Hindlimb muscle (tissue), 1 donor: ENCODE measurements at regions not wholly inside any gene's neighbourhood (a gene's known extent, or its start where the extent isn't known, plus 50 kb on each side); places are given as distances from the start of the nearest gene placed in this dataset.

ENCODE experiments used
- DNase-seq: peaks from one replicate; pipeline ENCODE4 v3.0.0-alpha.2; 2013

- DNase-seq = no peak
These were observed 489.4 kb downstream of the PRELID2 start for GRCh38 chr5:145345511-145346287.

- DNase-seq = no peak
These were observed 493.3 kb downstream of the PRELID2 start for GRCh38 chr5:145341842-145342241.

GRCh38 chr5:145340099-145340498, 495.0 kb downstream of the PRELID2 start:
- no peak for DNase-seq

- DNase-seq = no peak
These were observed 510.2 kb downstream of the PRELID2 start for GRCh38 chr5:145324767-145325479.

- no peak for DNase-seq
These were observed 511.0 kb downstream of the PRELID2 start for GRCh38 chr5:145324101-145324500.

GRCh38 chr5:145316282-145316681, 518.9 kb downstream of the PRELID2 start:
- no peak for DNase-seq

DNA sequence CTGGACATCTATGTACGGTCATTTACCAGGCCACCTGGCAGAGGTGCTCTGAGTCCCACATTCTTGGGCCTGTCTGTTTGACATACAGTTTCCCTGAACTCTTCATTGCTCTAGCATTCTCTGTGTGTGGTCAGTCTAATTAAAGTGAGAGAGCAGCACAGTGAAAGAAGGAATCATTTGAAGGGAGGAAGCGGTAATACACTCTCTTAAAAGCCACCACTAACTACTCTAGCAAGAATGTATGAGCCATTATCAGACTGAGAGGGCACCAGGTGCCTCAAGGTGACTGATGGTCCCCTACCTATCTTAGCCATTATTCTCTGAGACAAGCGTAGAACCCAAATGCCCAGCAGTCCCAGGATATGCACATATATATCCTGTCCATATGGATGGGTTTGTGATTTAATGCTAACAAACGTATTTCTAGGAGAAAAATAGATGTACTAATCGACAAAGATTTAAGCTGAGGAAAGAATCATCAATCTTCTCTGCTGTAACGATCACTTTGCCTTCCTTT, 527.2 kb downstream of the PRELID2 start:
- DNase-seq = no peak

DNA sequence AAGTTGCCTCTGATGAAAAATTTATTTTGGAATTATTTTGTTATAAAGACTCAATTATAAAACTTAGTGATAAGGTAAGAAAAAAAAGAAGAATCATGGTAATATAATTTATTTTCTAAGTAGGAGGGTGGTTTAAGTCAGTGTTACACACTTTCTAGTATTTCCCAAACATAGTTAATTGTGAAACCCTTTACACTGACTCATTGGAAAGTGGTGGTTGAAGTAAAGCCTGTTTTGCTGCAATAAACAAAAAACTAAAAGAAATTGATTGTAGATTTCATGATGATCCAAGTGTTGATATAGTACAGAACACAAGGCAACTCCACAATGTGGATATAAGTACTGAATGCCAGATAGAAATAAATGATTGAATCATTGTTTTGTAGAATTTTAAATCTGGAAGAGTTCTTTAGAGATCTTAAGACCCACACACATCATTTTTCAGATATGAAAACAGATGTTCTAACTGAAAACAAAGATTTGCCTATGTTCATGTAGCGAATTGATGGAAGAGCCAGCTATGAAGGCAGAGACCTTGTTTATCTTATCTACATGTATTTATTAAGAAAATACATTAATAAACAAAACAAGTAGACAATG, 539.8 kb downstream of the PRELID2 start:
- no peak for DNase-seq

DNA sequence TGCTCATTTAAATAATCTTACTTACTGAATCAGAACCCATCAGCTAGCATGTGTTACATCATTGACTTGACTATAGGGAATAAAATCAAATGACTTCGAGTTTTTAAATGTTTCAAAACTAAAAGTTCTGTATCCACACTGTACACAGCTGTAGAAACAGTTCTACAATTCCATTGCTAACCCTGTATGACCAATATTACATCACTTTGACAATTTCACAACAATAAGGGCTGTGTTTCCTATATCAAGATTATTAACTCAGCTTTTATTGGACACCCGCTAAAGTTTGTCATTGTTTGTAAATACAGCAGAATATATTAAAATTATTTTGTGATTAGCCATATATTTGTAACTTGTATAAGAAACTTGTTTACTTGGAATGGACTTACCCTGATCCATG, 540.8 kb downstream of the PRELID2 start:
- DNase-seq = no peak

DNA sequence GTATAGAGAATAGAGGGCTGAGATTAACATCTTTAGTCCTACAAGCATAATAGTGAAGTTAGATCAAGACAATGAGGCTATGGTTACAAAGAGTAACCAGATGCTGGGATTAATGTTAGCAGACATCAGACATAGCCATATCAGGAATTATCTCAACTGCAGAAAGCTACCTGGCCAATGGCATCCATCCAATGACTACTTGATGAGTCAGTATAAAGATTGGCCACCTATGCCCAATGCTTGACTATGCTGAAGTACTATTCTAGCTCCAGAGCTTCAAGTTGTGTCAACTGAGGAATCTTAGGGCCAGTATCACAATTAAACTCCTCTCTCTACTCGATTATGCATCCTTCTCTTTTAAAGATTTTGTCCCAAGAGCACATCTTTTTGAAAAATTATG, 541.4 kb downstream of the PRELID2 start:
- no peak for DNase-seq

- peak; percentile 0 for DNase-seq
These were observed 542.9 kb downstream of the PRELID2 start for GRCh38 chr5:145292278-145292677.

DNA sequence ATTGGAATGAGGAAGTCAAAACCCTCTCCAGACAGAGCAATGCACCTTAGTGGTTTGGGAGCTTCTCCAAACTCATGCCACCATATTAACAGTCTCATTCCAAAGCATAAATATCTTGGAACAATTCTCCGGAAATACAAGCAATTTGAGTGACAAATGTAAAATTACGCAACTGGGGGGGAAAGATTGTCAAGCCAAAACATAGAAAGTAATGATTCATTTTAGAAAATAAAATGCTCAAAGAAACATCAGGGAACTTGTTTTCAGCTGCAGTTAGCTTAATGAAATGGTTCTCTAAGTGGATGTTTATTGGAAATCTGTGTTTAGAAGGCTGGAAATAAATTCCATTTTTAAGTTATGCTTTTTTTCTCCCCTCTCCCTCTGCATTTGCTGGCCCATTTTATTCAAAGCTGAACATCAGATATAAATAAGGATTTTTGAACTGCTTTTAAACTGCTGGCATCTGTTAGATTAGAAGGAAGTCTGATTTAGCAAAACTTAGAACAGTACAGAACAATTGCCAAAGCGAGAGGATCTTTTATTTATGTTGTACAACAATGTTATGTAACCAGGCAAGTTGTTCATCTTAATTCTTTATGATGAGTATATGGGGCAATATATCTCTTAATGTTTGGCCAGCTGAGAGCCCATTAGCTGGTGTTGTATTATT, 551.9 kb downstream of the PRELID2 start:
- no peak for DNase-seq

DNA sequence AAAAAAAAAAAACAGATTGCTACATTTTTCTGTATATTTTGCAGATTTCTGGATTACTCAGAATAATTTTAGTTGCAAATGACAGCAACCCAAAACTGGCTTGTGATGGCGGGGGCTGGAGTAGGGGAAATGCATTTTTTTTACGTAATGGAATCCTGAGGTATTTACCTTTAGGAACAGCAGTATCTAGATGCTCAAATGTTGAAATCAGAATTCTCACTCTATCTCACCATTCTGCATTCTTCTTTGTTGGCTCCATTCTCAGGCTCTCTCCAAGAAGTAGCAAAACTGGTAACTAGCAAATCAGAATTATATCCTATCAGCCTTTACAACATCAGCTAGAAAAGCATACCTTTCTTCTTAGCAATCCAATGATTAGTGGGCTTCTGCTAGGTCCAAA, 554.3 kb downstream of the PRELID2 start:
- DNase-seq = no peak

DNA sequence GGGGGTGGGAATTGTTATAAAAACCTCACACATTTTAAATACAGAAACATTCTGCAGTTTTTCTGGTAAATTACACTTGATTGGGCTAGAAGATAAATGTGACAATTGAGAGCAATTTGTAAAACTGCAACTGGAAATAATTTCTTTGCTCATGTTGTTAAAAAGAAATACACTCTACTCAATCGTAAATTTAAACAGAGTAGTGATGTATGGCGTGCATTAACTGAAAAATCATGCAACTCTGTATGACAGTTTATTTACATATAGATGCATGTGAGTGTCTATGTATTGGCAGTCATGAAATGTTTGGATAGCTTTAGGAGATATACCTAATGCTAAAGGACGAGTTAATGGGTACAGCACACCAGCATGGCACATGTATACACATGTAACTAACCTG, 554.9 kb downstream of the PRELID2 start:
- no peak for DNase-seq

GRCh38 chr5:145260670-145261069, 574.5 kb downstream of the PRELID2 start:
- no peak for DNase-seq

DNA sequence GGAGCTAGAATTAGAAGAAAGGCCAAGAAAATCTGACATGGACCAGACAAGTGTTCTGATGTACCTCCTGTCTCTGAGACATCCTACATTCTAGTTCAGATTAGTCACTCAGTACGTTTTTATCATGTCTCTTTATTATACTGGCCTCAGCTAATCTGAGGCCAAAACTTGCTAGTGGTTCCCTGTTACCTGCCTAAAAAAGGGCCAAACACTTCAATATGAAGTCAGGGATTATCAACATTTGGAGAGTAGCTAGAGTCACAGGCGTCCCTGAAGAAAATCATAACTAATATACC, 587.4 kb downstream of the PRELID2 start:
- no peak for DNase-seq

- DNase-seq = no peak
These were observed 588.0 kb downstream of the PRELID2 start for GRCh38 chr5:145246961-145247744.

- no peak for DNase-seq
These were observed 588.8 kb downstream of the PRELID2 start for GRCh38 chr5:145246379-145246778.

GRCh38 chr5:145245354-145245753, 589.8 kb downstream of the PRELID2 start:
- DNase-seq = peak; percentile 3

- no peak for DNase-seq
These were observed 590.4 kb downstream of the PRELID2 start for GRCh38 chr5:145244788-145245187.

- DNase-seq = no peak
These were observed 590.9 kb downstream of the PRELID2 start for GRCh38 chr5:145244251-145244650.

- no peak for DNase-seq
These were observed 592.1 kb downstream of the PRELID2 start for GRCh38 chr5:145243016-145243415.
